ENCODE measurements at regions not wholly inside any gene's neighbourhood (a gene's known extent, or its start where the extent isn't known, plus 50 kb on each side); places are given as distances from the start of the nearest gene placed in this dataset.
A peak's percentile ranks its signal among the peaks of the same experiment; 100 is the strongest.

GRCh38 chr15:35289024-35289617 lies 204.0 kb upstream of the NANOGP8 start:
- DNase-seq (ENCODE audit: low read depth in 1 of 2, low spot score in 1 of 2): peak in 1 of 2 experiments; percentile 9
- Histone ChIP-seq H3K27ac (replicated peaks) (no peak overlapping the region), H3K27me3 (ENCODE audit: insufficient read depth, poor library complexity, severe bottlenecking) (no peaks in the 10 kb centered on the region), H3K4me3 (replicated peaks; ENCODE audit: insufficient read depth, low read length) (no peak overlapping the region)
- TF ChIP-seq, protein P1, sequence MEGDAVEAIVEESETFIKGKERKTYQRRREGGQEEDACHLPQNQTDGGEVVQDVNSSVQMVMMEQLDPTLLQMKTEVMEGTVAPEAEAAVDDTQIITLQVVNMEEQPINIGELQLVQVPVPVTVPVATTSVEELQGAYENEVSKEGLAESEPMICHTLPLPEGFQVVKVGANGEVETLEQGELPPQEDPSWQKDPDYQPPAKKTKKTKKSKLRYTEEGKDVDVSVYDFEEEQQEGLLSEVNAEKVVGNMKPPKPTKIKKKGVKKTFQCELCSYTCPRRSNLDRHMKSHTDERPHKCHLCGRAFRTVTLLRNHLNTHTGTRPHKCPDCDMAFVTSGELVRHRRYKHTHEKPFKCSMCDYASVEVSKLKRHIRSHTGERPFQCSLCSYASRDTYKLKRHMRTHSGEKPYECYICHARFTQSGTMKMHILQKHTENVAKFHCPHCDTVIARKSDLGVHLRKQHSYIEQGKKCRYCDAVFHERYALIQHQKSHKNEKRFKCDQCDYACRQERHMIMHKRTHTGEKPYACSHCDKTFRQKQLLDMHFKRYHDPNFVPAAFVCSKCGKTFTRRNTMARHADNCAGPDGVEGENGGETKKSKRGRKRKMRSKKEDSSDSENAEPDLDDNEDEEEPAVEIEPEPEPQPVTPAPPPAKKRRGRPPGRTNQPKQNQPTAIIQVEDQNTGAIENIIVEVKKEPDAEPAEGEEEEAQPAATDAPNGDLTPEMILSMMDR (IDR thresholded peaks at IDR 0.05; ENCODE audit: insufficient read depth, low read length): peak; percentile 60
- no peak for TF ChIP-seq SPI1 (IDR thresholded peaks at IDR 0.05; ENCODE audit: borderline replicate concordance, low read depth)
- TF ChIP-seq GABPA (IDR thresholded peaks at IDR 0.05; ENCODE audit: low read depth): no peak

GRCh38 chr15:35288580-35288979 lies 203.5 kb upstream of the NANOGP8 start:
- TF ChIP-seq, protein P2, sequence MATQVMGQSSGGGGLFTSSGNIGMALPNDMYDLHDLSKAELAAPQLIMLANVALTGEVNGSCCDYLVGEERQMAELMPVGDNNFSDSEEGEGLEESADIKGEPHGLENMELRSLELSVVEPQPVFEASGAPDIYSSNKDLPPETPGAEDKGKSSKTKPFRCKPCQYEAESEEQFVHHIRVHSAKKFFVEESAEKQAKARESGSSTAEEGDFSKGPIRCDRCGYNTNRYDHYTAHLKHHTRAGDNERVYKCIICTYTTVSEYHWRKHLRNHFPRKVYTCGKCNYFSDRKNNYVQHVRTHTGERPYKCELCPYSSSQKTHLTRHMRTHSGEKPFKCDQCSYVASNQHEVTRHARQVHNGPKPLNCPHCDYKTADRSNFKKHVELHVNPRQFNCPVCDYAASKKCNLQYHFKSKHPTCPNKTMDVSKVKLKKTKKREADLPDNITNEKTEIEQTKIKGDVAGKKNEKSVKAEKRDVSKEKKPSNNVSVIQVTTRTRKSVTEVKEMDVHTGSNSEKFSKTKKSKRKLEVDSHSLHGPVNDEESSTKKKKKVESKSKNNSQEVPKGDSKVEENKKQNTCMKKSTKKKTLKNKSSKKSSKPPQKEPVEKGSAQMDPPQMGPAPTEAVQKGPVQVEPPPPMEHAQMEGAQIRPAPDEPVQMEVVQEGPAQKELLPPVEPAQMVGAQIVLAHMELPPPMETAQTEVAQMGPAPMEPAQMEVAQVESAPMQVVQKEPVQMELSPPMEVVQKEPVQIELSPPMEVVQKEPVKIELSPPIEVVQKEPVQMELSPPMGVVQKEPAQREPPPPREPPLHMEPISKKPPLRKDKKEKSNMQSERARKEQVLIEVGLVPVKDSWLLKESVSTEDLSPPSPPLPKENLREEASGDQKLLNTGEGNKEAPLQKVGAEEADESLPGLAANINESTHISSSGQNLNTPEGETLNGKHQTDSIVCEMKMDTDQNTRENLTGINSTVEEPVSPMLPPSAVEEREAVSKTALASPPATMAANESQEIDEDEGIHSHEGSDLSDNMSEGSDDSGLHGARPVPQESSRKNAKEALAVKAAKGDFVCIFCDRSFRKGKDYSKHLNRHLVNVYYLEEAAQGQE (IDR thresholded peaks at IDR 0.05; ENCODE audit: insufficient replicate concordance, low read depth): no peak
- TF ChIP-seq GABPA (IDR thresholded peaks at IDR 0.05; ENCODE audit: low read depth) (no peak), SPI1 (IDR thresholded peaks at IDR 0.05; ENCODE audit: borderline replicate concordance, low read depth) (no peak), POLR2AphosphoS5 (IDR thresholded peaks at IDR 0.05; ENCODE audit: low read depth) (no peak)
- TF ChIP-seq, protein P1 (IDR thresholded peaks at IDR 0.05; ENCODE audit: insufficient read depth, low read length): no peak
- DNase-seq (ENCODE audit: low read depth in 1 of 2, low spot score in 1 of 2): no peak
- no peaks in the 10 kb centered on the region for H3K27me3 ChIP-seq (ENCODE audit: insufficient read depth, poor library complexity, severe bottlenecking)
- H3K4me3 ChIP-seq (replicated peaks; ENCODE audit: insufficient read depth, low read length): no peak overlapping the region
- H3K27ac ChIP-seq (replicated peaks): no peak overlapping the region

- H3K27me3 ChIP-seq (ENCODE audit: insufficient read depth, poor library complexity, severe bottlenecking): no peaks in the 10 kb centered on the region
- DNase-seq (ENCODE audit: low read depth in 1 of 2, low spot score in 1 of 2): no peak
- no peak overlapping the region for H3K4me3 ChIP-seq (replicated peaks; ENCODE audit: insufficient read depth, low read length)
- no peak overlapping the region for H3K27ac ChIP-seq (replicated peaks)
- TF ChIP-seq GABPA (IDR thresholded peaks at IDR 0.05; ENCODE audit: low read depth) (no peak), SPI1 (IDR thresholded peaks at IDR 0.05; ENCODE audit: borderline replicate concordance, low read depth) (no peak), POLR2AphosphoS5 (IDR thresholded peaks at IDR 0.05; ENCODE audit: low read depth) (no peak)
- TF ChIP-seq, protein P2 (IDR thresholded peaks at IDR 0.05; ENCODE audit: insufficient replicate concordance, low read depth): no peak
- TF ChIP-seq, protein P1 (IDR thresholded peaks at IDR 0.05; ENCODE audit: insufficient read depth, low read length): no peak
These were observed 201.6 kb upstream of the NANOGP8 start for GRCh38 chr15:35286721-35287120.

Measured in HL-60 (cell line).